ENCODE measurements at regions not wholly inside any gene's neighbourhood (a gene's known extent, or its start where the extent isn't known, plus 50 kb on each side); places are given as distances from the start of the nearest gene placed in this dataset.

DNA sequence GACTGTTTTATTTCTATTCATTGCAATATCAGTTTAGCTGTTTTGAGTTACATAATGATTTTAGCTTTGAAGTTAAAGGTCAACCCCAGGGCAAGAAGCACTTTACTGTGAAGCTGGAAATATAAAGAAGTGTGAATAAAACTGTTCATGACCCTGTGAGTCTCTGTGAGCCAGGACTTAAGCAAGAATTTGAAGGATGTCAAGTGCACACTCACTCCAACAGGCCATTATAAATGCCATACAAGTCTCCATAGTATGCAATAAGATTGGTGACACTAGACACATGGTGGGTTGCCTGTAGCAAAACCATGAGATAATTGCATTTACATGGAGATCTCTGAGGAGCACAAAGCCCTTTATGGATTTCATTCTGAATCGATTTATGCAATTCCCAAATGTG lies 318.7 kb upstream of the ITGA1 start:
- peaks cover 8% of the 10 kb centered on the region for H3K4me1 ChIP-seq
- no peak overlapping the region for H3K9ac ChIP-seq
- peaks cover 4% of the 10 kb centered on the region for H3K9me3 Mint-ChIP-seq
- no peak overlapping the region for H3K27ac Mint-ChIP-seq
- no peak for DNase-seq (ENCODE audit: low spot score)
- H3K27me3 ChIP-seq, result no peaks in the 10 kb centered on the region
- no peaks in the 10 kb centered on the region for H3K36me3 ChIP-seq
- H3K4me3 Mint-ChIP-seq, result no peak overlapping the region
- H3K79me2 ChIP-seq (ENCODE audit: low read depth), result no peaks in the 10 kb centered on the region
- no peaks in the 10 kb centered on the region for H3K9me3 ChIP-seq (ENCODE audit: low read depth)
- no peaks in the 10 kb centered on the region for H4K20me1 ChIP-seq (ENCODE audit: low read depth)
- TF ChIP-seq EZH2 (IDR thresholded peaks at IDR 0.05) (no peak), CTCF (IDR thresholded peaks at IDR 0.05) (no peak), EZH2phosphoT487 (IDR thresholded peaks at IDR 0.05) (no peak)
- H3K4me2 ChIP-seq, result no peak overlapping the region
- H2AFZ ChIP-seq (replicated peaks), result no peak overlapping the region
- no peak overlapping the region for H3K4me3 ChIP-seq
- H3K4me1 Mint-ChIP-seq, result peaks cover 18% of the 10 kb centered on the region
- no peaks in the 10 kb centered on the region for H3K36me3 Mint-ChIP-seq
- no peak overlapping the region for H3K27ac ChIP-seq
- peaks cover 4% of the 10 kb centered on the region for H3K27me3 Mint-ChIP-seq (ENCODE audit: insufficient read depth, low read depth)
- H3F3A ChIP-seq (ENCODE audit: low read depth), result no peaks in the 10 kb centered on the region

DNA sequence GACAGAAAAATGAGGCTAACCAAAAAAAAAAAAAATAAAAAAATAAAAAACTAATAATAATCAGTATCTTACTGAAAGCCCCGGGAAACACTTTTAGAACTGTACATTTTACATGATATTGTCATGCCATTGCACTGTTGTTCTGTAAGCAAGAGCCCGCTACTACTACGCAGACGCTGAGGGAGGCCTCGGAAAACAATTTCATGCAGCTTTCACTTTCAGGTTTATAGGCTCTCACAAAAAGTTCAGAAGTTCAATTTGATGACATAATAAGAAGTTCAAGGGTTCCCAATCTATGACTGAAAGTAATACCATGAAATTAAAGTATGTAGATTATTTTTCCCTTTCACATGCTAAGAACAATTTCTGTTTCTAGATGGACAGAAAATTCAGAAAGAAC lies 318.3 kb upstream of the ITGA1 start:
- Histone ChIP-seq H3K27me3 (no peaks in the 10 kb centered on the region), H3K9me3 (ENCODE audit: low read depth) (no peaks in the 10 kb centered on the region), H3K4me2 (peak overlapping the region; percentile 3), H4K20me1 (ENCODE audit: low read depth) (no peaks in the 10 kb centered on the region), H3K4me1 (peaks cover 8% of the 10 kb centered on the region), H3K36me3 (no peaks in the 10 kb centered on the region), H3K79me2 (ENCODE audit: low read depth) (no peaks in the 10 kb centered on the region), H2AFZ (replicated peaks) (peak overlapping the region; percentile 86), H3K27ac (no peak overlapping the region), H3K4me3 (no peak overlapping the region), H3F3A (ENCODE audit: low read depth) (no peaks in the 10 kb centered on the region), H3K9ac (no peak overlapping the region)
- DNase-seq (ENCODE audit: low spot score), result no peak
- no peak overlapping the region for H3K27ac Mint-ChIP-seq
- H3K4me1 Mint-ChIP-seq, result peaks cover 18% of the 10 kb centered on the region
- TF ChIP-seq EZH2 (IDR thresholded peaks at IDR 0.05) (no peak), CTCF (IDR thresholded peaks at IDR 0.05) (no peak), EZH2phosphoT487 (IDR thresholded peaks at IDR 0.05) (no peak)
- H3K27me3 Mint-ChIP-seq (ENCODE audit: insufficient read depth, low read depth), result peaks cover 4% of the 10 kb centered on the region
- no peaks in the 10 kb centered on the region for H3K36me3 Mint-ChIP-seq
- peaks cover 4% of the 10 kb centered on the region for H3K9me3 Mint-ChIP-seq
- no peak overlapping the region for H3K4me3 Mint-ChIP-seq

DNA sequence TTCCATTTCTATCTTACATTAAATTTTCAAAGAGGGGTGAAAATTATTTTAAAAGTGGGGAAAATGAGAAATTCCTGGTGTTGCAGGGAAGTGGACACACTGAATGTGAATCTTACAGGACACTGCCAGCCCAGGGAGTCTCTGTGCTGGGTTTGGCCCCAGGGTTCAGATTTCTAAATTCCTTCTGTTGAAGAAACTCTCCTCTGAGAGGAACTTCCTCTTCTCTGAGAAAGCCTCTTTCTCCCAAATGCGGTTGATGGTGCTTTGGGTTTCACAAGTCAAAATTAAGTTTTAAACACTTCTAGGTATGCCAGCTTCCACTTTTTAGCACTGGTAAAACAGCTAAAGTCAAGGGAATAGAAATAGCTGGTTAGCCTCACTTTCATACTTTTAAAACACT lies 317.9 kb upstream of the ITGA1 start:
- H3K4me3 ChIP-seq, result no peak overlapping the region
- Mint-ChIP-seq H3K27ac (no peak overlapping the region), H3K4me1 (peaks cover 18% of the 10 kb centered on the region), H3K27me3 (ENCODE audit: insufficient read depth, low read depth) (peaks cover 4% of the 10 kb centered on the region), H3K9me3 (peaks cover 4% of the 10 kb centered on the region), H3K4me3 (no peak overlapping the region), H3K36me3 (no peaks in the 10 kb centered on the region)
- H2AFZ ChIP-seq (replicated peaks), result peak overlapping the region; percentile 86
- H3K27ac ChIP-seq, result no peak overlapping the region
- no peaks in the 10 kb centered on the region for H3K27me3 ChIP-seq
- DNase-seq (ENCODE audit: low spot score), result no peak
- H3K4me2 ChIP-seq, result peak overlapping the region; percentile 3
- TF ChIP-seq EZH2 (IDR thresholded peaks at IDR 0.05) (no peak), EZH2phosphoT487 (IDR thresholded peaks at IDR 0.05) (no peak), CTCF (IDR thresholded peaks at IDR 0.05) (no peak)
- H4K20me1 ChIP-seq (ENCODE audit: low read depth), result no peaks in the 10 kb centered on the region
- H3K9ac ChIP-seq, result no peak overlapping the region
- H3K36me3 ChIP-seq, result no peaks in the 10 kb centered on the region
- H3K4me1 ChIP-seq, result peaks cover 8% of the 10 kb centered on the region
- H3K9me3 ChIP-seq (ENCODE audit: low read depth), result no peaks in the 10 kb centered on the region
- no peaks in the 10 kb centered on the region for H3F3A ChIP-seq (ENCODE audit: low read depth)
- no peaks in the 10 kb centered on the region for H3K79me2 ChIP-seq (ENCODE audit: low read depth)

Measured in neural progenitor cell (in vitro differentiated cells).